CD4-positive, alpha-beta T cell treated with Interleukin-21 for 1 hour (primary cell): ENCODE measurements at regions not wholly inside any gene's neighbourhood (a gene's known extent, or its start where the extent isn't known, plus 50 kb on each side); places are given as distances from the start of the nearest gene placed in this dataset.
"Not testable (repeated sequence)": the region's sequence is repeated elsewhere in the genome, so short reads cannot be mapped to it uniquely, and the experiment has no call there.

Source experiments
- DNase-seq: peaks from one replicate; pipeline ENCODE4 v3.0.0-alpha.2; 2020

GRCh38 chr13:18773988-18774387 is 407.6 kb downstream of the TUBA3C start:
- not testable (repeated sequence) for DNase-seq

DNA sequence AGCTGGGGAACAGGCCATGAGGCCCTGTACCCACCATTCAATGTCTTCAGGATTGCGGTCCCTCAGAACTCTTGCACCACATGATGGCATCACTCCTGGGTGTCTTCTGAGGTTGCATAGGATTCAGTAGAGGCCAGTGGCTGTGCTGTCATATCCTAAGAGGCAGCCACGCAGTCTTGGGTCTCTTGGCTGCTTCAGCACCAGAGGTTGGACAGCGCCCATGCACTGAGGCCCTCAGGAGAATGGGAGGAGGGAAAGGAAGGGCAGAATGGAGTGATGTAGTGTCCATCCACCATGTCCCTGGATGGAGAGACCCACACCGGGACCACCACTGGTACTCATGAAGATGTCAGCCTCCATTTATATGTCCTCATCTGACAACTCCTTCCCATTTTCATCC is 439.9 kb downstream of the TUBA3C start:
- DNase-seq = not testable (repeated sequence)

DNA sequence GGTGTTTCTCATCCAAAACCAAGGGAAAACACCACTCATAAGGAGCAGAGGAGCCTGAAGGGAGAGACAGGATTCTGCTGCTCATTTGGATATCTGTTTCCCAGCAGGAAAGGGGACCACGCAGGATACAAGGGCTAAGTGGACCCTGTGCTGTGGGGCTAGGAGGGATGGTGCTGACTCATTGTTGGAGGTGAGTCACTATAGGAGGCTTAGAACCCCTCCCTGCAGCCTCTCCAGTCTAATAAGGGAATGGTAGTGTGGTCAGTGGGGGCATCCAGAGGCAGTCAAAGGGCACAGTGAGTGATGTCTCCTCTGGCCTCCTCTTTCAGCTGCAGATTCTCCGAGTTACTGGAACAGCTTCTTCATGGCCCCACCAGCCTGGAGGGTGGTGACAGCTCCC is 442.3 kb downstream of the TUBA3C start:
- DNase-seq = no peak

- not testable (repeated sequence) for DNase-seq
Measured at GRCh38 chr13:18738086-18738485, 443.5 kb downstream of the TUBA3C start.

GRCh38 chr13:18727138-18727537 is 454.5 kb downstream of the TUBA3C start:
- not testable (repeated sequence) for DNase-seq

DNA sequence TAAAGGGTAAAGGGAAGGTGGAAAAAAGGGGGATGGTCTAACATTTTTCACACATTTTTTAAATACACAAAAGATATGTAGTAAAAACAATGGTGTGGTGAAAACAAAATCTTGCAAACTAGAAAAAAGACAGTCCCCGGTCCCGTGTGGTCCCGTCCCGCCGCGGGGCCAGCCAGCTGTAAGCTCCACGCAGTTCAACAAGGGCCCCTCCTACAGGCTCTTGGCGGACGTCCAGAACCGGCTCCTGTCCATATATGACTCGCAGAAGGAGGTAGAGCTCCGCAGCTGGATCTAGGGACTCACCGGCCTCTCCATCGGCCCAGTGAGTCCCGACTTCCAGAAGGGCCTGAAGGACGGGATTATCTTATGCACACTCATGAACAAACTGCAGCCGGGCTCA is 455.1 kb downstream of the TUBA3C start:
- DNase-seq = not testable (repeated sequence)

DNA sequence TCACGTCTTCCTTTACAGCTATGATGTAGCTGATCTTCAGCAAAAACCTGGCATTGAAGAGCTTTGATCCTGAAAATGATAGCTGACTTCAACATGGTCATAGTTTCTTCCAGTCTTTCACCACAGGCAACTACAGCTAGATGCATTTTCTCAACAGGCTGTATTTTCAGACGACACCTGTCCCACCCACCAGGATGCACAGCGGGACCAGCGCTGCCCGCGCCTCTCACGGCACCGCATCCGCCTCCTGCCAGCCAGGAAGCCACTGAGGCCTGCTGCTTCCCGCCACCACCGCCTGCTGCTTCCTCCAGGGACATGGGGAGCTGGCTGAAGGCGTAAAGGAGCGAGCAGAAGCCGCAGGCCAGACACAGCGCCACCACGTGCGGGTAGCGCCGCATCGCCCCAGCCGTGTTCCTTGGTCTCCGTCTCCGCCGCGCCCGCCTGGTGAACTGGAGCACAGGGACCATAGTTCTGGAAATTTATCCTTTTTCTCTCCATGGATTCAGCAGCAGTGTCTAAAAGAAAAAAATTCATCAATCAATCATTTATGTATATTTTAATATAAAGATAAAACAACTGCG is 456.3 kb downstream of the TUBA3C start:
- DNase-seq = not testable (repeated sequence)

DNA sequence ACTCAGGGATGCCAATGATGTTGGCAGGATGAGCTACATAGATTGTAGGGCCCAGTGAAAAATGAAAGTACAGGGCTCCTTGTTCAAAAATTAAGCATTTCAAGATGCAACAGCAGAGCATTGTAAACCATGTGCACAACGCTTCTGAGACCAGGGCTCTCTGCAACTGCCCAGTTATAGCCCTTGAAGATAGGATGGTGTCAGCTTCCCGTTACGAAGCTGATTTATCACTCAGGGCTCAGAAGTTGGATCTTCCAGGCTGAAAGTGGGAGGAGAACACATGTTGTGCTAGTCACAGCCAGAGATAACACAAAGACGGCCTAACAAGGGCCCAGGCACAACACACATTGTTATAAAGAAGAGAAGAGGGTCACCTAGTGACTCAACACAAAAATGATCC is 466.7 kb downstream of the TUBA3C start:
- no peak for DNase-seq

DNA sequence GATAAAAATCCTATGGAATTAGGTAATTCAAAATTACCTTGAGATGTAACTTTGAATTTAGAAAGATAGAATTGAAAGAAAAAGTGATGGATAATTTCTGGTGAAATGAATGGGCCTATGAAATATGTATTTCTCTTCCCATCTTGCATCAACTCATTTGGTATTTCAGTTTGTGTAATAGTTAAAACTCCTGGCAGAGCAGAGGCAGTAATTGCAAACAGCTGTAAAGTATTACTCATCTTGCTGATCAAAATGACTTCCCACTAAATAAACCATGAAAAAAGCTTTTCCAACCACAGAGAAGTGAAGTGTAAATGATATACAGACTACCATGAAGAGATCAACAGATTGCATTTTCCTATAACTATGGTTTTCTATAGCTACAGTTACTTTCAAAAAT is 471.0 kb downstream of the TUBA3C start:
- not testable (repeated sequence) for DNase-seq

GRCh38 chr13:18706538-18706937 is 475.1 kb downstream of the TUBA3C start:
- not testable (repeated sequence) for DNase-seq

DNA sequence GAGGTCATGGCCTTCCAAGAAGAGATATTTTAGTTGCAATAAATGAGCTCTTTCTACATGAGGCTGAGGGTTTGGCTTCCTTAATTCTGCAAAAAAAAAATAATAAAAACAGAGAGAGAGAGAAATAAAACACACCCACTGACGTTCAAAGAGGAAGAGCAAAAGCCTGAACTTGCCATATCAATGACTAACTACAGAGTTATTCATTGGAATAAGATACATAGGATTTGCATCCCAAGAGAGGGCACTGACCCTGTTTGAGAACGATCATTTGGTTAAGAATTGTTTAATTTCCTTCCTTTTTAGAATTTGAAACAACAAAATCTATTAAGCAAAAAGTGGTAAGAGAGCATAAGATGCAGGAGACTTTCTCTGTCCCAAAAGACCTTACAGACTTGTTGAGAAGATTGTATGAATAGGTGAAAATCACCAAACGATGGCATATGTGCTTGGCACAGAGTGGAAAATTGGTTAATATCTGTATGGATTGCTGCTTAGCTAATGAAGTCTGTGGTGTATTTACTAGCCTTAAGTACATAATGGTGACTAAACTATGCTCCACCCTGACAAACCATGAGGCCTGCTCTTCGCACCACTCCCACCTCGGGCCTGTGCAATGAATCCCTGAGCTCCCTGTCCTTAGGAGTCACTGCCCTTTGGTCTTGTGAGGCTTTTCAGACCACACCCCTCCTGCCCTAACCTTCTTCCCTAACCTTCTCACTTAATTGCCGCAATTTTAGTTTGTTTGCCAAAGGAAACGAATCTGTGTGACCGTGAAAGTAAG is 479.0 kb downstream of the TUBA3C start:
- DNase-seq = not testable (repeated sequence)

- not testable (repeated sequence) for DNase-seq
Measured at GRCh38 chr13:18698332-18698731, 483.3 kb downstream of the TUBA3C start.

GRCh38 chr13:18697851-18698250 is 483.8 kb downstream of the TUBA3C start:
- DNase-seq = not testable (repeated sequence)

DNA sequence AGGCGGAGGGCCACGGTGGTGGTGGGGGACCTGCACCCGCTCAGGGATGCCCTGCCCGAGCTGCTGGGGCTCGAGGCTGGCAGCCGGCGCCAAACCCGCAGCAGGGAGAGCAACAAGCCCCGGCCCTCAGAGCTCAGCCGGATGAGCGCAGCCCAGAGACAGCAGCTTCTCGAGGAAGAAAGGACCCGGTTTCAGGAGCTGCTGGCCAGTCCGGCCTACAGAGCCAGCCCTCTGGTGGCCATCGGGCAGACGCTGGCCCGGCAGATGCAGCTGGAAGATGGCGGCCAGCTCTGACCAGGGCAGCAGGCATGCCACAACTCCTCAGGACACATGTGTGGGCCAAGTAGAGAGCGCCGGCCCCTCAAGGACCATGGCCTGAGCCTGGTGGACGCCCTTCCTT is 484.4 kb downstream of the TUBA3C start:
- DNase-seq = not testable (repeated sequence)

DNA sequence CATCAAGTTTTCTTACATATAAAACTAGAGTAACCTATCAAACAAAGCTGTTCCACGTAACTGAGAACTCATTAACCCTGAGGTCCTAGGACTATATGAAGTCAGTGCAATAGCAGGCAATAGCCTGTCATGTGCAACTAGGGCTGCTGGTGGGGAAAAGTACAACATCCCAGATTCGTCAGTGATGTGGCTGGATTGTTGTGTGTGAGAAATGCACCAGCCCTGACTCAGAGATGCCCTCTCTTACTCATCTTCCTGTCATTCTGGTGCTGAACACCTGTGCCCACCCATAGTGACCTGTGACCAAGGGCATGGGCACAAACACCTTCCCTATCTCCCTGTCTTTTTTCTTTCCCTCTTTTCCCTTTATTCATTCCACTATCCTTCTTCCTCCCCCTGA is 504.2 kb downstream of the TUBA3C start:
- not testable (repeated sequence) for DNase-seq

- not testable (repeated sequence) for DNase-seq
Measured at GRCh38 chr13:18675268-18675667, 506.4 kb downstream of the TUBA3C start.

DNA sequence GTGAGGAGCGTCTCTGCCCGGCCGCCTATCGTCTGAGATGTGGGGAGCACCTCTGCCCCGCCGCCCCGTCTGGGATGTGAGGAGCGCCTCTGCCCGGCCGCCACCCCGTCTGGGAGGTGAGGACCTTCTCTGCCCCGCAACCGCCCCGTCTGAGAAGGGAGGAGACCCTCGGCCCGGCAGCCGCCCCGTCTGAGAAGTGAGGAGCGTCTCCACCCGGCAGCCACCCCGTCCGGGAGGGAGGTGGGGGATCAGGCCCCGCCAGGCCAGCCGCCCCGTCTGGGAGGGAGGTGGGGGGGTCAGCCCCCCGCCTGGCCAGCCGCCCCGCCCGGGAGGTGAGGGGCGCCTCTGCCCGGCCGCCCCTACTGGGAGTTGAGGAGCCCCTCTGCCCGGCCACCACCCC is 507.8 kb downstream of the TUBA3C start:
- DNase-seq = not testable (repeated sequence)

- not testable (repeated sequence) for DNase-seq
Measured at GRCh38 chr13:18666585-18666984, 515.0 kb downstream of the TUBA3C start.

DNA sequence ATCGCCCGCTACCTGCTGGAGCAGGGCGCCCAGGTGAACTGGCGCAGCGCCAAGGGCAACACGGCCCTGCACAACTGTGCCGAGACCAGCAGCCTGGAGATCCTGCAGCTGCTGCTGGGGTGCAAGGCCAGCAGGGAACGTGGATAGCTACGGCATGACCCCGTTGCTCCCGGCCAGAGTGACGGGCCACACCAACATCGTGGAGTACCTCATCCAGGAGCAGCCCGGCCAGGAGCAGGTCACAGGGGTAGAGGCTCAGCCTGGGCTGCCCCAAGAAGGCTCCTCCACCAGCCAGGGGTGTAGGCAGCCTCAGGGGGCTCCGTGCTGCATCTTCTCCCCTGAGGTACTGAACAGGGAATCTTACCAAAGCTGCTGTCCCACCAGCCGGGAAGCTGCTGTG is 515.9 kb downstream of the TUBA3C start:
- not testable (repeated sequence) for DNase-seq

- not testable (repeated sequence) for DNase-seq
Measured at GRCh38 chr13:18665124-18665523, 516.5 kb downstream of the TUBA3C start.

DNA sequence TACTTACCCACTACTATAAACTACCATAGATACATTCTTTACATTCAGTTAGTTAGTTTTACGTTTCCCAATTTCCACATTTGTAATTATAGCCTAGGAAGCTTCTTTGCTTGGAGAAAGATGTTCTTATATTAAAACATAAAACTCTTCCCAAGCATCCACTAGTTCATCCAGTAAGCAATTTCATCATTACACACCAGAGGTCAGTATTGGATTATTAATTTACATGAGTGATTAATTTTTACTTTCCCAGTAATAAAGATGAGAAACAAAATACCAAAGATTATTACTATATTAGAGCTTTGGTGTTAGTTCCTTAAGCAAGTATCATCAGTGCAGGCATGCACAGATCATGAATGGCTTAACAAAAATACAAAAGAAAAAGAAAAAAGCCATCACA is 518.4 kb downstream of the TUBA3C start:
- DNase-seq = peak; percentile 2

GRCh38 chr13:18643644-18644172 is 537.9 kb downstream of the TUBA3C start:
- DNase-seq = peak; percentile 25

GRCh38 chr13:18628928-18629327 is 552.7 kb downstream of the TUBA3C start:
- not testable (repeated sequence) for DNase-seq

DNA sequence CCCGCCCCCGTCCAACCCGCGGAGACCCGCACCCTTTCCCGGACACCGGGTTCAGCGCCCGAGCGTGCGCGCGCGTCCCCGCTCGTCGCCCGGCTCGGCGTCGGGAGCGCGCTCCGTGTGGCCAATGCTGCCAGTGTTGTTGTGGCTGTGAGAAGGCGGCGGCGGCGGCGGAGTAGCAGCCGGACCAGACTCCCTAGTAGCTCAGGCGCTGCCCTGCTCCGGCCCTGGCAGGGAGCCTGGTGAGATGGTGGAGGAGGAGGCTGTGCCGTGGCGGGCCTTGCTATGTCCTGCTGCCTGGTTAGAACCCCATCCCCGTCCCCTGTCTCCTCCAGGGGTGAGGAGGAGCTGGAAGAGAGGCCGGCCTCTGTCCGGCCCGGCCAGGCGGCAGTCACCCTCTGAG is 553.2 kb downstream of the TUBA3C start:
- DNase-seq = no peak
